Right hindlimb (tissue), 1 donor: ENCODE measurements at regions not wholly inside any gene's neighbourhood (a gene's known extent, or its start where the extent isn't known, plus 50 kb on each side); places are given as distances from the start of the nearest gene placed in this dataset.

Experiments
- DNase-seq: peaks from one replicate; pipeline ENCODE4 v3.0.0-alpha.2; 2018

DNA sequence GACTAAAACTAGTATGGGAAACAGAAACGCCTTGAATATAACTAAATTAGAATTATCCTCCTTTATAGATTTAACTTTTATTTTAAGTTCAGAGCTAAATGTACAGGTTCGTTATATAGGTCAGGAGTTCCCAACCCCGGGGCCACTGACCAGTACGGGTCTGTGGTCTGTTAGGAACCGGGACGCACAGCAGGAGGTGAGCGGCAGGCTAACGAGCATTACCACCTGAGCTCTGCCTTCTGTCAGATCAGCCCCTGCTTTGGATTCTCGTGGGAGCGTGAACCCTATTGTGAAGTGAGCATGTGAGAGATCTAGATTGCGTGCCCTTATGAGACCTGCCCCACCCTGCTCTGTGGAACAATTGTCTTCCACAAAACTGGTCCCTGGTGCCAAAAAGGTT is 51.0 kb downstream of the FAT4 start:
- no peak for DNase-seq

DNA sequence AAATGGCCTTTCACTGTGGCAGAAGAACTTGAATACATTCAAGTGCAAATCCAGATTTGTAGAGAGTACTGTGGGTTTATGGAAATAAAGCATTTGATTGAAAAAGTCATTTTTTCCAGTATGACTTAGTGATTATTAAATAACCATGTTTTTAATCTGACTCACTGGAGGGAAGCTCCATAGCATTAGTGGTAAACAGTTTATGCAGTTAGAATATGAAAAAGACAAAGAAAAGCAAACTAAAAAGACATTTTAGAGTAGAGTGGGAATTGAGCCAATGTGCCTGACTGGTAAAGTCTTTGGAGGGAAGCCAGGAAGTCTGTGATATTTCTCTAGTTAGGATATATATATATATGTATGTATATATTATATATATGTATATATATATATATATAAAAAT is 53.4 kb downstream of the FAT4 start:
- no peak for DNase-seq

- DNase-seq: no peak
Observed at GRCh38 chr4:125368671-125369081, 53.9 kb downstream of the FAT4 start.

DNA sequence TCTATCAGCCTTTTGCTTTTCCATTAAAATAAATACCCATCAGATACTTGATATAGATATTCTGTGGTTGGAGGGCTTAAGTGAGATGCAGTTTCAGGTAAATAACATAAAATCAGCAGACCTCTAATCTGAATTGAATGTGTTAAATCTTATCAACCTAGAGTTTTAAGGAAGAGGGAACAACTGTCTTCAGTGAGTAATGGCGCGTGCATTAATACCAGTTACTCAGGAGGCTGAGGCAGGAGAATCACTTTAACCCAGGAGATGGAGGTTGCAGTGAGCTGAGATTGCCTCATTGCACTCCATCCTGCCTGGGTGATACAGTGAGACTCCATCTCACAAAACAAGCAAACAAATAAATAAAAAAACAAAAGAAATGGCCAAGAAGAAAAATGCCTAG is 54.3 kb downstream of the FAT4 start:
- no peak for DNase-seq

GRCh38 chr4:125370478-125370877 is 55.7 kb downstream of the FAT4 start:
- DNase-seq: no peak

DNA sequence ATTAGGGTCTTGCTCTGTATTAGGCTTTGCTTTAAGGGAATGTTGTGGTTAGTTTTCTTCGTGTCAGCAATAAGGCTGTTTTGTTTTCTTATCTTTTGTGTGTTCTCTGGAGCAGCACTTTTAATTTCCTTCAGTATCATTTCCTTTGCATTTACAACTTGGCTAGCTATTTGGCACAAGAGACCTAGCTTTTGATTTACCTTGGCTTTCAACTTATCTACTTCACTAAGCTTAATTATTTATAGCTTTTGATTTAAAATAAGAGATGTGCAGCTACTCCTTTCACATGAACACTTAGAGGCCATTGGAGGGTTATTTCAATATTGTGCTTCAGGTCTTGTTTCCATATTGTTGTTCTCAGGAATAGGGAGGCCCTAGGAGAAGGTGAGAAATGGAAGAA is 68.2 kb downstream of the FAT4 start:
- DNase-seq: no peak

DNA sequence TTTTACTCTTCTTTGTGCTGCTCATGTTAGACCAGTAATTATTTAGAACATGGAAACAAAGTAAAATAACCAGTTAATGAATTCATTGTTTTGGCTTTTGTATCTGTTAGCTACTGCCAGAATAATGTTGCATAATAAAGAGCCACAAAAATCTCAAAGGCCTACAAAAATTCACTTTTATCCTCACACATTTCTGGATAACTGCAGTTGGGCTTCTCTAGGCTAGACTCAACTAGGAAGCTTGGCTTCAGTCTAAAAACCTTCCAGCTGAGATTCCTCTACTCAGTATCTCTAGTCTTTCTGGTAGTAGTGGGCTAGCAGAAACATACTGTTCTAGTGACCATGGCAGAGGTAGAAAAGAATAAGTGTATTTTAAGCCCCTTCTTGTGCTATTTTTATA is 73.0 kb downstream of the FAT4 start:
- no peak for DNase-seq

GRCh38 chr4:125388613-125389012 is 73.9 kb downstream of the FAT4 start:
- no peak for DNase-seq

- no peak for DNase-seq
Observed at GRCh38 chr4:125389713-125390112, 75.0 kb downstream of the FAT4 start.

DNA sequence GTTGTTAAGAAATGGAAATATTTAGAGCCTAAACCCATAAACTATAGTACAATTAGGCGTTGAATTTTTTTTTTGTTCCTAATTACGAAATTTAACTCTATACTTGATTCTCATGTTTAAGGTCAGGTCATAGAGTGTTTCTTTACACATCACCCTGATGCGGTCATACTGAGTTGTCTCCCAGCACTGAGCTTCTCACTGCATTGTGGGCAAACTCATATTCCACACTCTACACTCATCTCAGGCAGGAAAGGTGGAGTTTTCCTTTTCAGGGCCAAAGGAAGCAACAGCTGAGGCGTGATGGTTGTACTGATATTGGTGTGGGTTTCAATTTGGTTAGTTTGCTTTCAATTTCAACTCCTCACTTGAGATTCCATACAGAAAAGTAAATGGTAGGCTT is 75.4 kb downstream of the FAT4 start:
- no peak for DNase-seq

- DNase-seq: no peak
Observed at GRCh38 chr4:125390727-125391126, 76.0 kb downstream of the FAT4 start.

DNA sequence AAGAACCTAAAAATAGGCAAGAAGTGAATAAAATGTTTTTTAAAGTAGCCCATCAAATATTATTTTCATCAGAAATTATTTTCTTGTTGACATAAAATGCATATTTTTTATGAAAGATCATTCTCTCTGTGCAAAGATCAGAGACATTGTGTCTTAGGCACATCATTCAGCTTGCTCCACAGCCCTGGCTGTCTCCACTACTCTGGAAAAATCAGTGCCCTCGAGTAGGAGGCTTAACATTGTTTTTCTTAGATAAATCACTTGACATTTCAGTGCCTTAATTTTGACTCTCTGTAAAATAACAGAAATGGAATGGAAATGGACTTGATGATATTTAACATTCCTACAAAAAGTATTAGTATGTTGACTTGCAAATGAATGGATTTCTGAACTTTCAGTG is 77.9 kb downstream of the FAT4 start:
- no peak for DNase-seq

- DNase-seq: no peak
Observed at GRCh38 chr4:125393825-125394224, 79.1 kb downstream of the FAT4 start.

- DNase-seq: no peak
Observed at GRCh38 chr4:125397226-125397625, 82.5 kb downstream of the FAT4 start.

DNA sequence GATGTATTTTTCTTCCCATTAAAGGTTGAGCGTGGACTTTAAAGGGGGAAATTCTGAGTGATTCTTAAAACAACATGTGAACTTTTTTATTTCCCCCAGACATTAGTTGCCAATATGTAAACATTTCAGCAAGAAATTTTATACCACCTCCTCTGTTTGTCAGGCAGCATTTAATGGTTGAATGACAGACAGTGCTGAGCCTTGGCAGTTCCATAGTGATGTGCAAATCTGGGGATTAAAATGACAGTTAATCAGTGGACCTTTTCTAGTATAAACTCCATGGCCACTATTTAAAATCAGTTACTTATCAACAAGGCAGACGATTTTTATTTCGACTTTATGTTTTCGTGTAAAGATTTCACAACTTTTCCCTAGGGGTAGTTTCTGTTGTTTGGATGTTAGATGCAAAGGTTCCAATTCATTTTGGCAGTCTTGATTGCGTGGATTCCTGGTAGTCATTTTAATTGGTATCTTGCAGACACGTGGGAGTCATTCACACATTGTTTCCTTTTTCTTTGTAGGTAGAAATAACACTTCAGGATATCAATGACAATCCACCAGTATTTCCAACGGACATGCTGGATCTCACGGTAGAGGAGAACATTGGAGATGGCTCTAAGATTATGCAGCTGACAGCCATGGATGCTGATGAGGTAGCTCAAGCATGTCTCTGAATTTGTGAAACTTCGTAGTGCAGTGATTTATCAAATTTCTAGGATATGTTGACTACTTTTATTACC is 83.7 kb downstream of the FAT4 start:
- DNase-seq: no peak

- DNase-seq: no peak
Observed at GRCh38 chr4:125400756-125401155, 86.0 kb downstream of the FAT4 start.

GRCh38 chr4:125401784-125402183 is 87.0 kb downstream of the FAT4 start:
- no peak for DNase-seq

GRCh38 chr4:125420526-125420925 is 105.8 kb downstream of the FAT4 start:
- DNase-seq: no peak

- DNase-seq: no peak
Observed at GRCh38 chr4:125421547-125421946, 106.8 kb downstream of the FAT4 start.

- DNase-seq: no peak
Observed at GRCh38 chr4:125423124-125423523, 108.4 kb downstream of the FAT4 start.

GRCh38 chr4:125428832-125429231 is 114.1 kb downstream of the FAT4 start:
- DNase-seq: no peak

DNA sequence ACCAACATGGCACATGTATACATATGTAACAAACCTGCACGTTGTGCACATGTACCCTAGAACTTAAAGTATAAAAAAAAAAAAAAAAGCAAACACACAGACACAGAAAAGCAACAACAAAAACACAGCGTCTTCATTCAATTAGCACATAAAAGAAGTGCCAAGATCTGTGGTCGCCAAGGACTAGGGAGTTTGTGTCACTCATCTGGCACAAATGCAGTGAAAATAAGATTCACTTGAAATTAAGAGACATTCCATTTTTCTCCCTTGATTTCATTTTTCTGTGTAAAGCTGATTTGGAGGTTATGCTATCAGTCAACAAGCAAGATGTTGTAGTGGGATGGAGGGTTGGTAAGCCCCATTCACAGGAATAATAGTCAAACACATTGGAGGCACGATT is 115.3 kb downstream of the FAT4 start:
- no peak for DNase-seq

DNA sequence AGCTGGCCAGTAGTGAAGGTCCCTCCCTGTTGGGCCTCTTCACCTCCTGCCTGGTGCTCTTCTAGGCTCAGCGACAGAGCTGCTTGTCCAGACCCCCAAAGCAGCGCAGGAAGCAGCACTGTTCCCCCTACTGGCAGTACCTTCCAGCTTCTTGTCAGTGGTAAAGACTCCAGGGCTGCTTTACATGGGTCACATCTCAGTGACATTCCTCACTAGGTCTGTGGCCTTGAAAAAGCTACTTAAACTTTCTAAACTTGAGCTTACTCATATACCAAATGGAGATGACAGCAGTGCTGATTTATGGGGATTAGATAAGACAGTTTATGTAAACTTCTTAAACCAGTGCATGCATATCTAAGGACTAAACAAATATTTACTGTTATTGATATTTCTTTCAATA is 117.3 kb downstream of the FAT4 start:
- no peak for DNase-seq

DNA sequence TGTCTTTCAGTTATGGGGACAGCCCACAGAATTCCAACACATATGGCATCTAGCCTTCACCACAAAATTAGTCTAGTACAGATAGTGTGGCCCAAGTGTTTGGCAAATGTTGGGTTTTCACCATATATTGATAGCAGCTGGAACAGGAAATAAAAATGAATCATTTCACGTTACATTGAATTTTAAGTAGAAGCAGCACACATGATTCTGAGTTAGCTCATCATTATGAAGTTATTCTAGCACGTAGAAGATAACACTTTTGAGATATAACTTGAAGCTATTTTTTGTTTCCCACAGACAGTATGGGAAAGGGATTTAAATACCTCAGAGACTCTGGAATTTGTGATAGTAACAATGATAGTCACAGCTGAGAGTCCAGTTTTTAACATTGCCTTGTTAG is 118.7 kb downstream of the FAT4 start:
- DNase-seq: no peak

- no peak for DNase-seq
Observed at GRCh38 chr4:125434136-125434535, 119.4 kb downstream of the FAT4 start.

- DNase-seq: no peak
Observed at GRCh38 chr4:125440814-125441213, 126.1 kb downstream of the FAT4 start.
